ENCODE measurements at regions not wholly inside any gene's neighbourhood (a gene's known extent, or its start where the extent isn't known, plus 50 kb on each side); places are given as distances from the start of the nearest gene placed in this dataset.

- H3K27ac ChIP-seq (ENCODE audit: low read depth, low read length), result peak overlapping the region; percentile 49
- no peaks in the 10 kb centered on the region for H3K79me2 ChIP-seq (ENCODE audit: insufficient read depth, low read length)
- H2AFZ ChIP-seq (ENCODE audit: low read depth, low read length), result peak overlapping the region; percentile 25
- no peaks in the 10 kb centered on the region for H3K27me3 ChIP-seq (ENCODE audit: insufficient read depth, low read length)
- H3K4me1 ChIP-seq (ENCODE audit: insufficient read depth, low read length), result peaks cover 33% of the 10 kb centered on the region
- Mint-ChIP-seq H3K27me3 (ENCODE audit: low read depth, unreplicated experiment) (peaks cover 8% of the 10 kb centered on the region), H3K36me3 (ENCODE audit: low read depth, unreplicated experiment) (no peaks in the 10 kb centered on the region), H3K4me3 (ENCODE audit: unreplicated experiment) (peak overlapping the region; percentile 81), H3K4me1 (ENCODE audit: low read depth, unreplicated experiment) (peaks cover 21% of the 10 kb centered on the region), H3K9me3 (ENCODE audit: unreplicated experiment) (peaks cover 1% of the 10 kb centered on the region), H3K27ac (ENCODE audit: unreplicated experiment) (peak overlapping the region; percentile 86)
- no peak overlapping the region for H3K4me3 ChIP-seq (ENCODE audit: insufficient read depth, low read depth, low read length)
- no peaks in the 10 kb centered on the region for H3K36me3 ChIP-seq (ENCODE audit: insufficient read depth, low read length)
- TF ChIP-seq CTCF (IDR thresholded peaks at IDR 0.05; ENCODE audit: insufficient read depth, low read depth, low read length), result peak; percentile 85
- no peak for TF ChIP-seq EZH2 (IDR thresholded peaks at IDR 0.05; ENCODE audit: insufficient read depth, low read length)
- no peaks in the 10 kb centered on the region for H4K20me1 ChIP-seq (ENCODE audit: insufficient read depth, low read length)
- H3K4me2 ChIP-seq (ENCODE audit: low read length), result peak overlapping the region; percentile 92
- FAIRE-seq, result no peak
- H3K9ac ChIP-seq (ENCODE audit: low read length), result peak overlapping the region; percentile 81
- peak; percentile 81 for DNase-seq (ENCODE audit: low read depth)
- H3K9me3 ChIP-seq (ENCODE audit: insufficient read depth, low read depth, low read length), result no peaks in the 10 kb centered on the region
These were observed 154.5 kb upstream of the LYZL2 start for GRCh38 chr10:30783939-30784501.

GRCh38 chr10:30782537-30783461, 153.2 kb upstream of the LYZL2 start:
- Histone ChIP-seq H3K36me3 (ENCODE audit: insufficient read depth, low read length) (no peaks in the 10 kb centered on the region), H3K4me2 (ENCODE audit: low read length) (peak overlapping the region; percentile 47), H4K20me1 (ENCODE audit: insufficient read depth, low read length) (no peaks in the 10 kb centered on the region), H2AFZ (ENCODE audit: low read depth, low read length) (peak overlapping the region; percentile 16), H3K27ac (ENCODE audit: low read depth, low read length) (peak overlapping the region; percentile 12), H3K79me2 (ENCODE audit: insufficient read depth, low read length) (no peaks in the 10 kb centered on the region), H3K9ac (ENCODE audit: low read length) (peak overlapping the region; percentile 1), H3K27me3 (ENCODE audit: insufficient read depth, low read length) (no peaks in the 10 kb centered on the region), H3K4me3 (ENCODE audit: insufficient read depth, low read depth, low read length) (no peak overlapping the region), H3K4me1 (ENCODE audit: insufficient read depth, low read length) (peaks cover 33% of the 10 kb centered on the region), H3K9me3 (ENCODE audit: insufficient read depth, low read depth, low read length) (no peaks in the 10 kb centered on the region)
- TF ChIP-seq EZH2 (IDR thresholded peaks at IDR 0.05; ENCODE audit: insufficient read depth, low read length) (no peak), CTCF (IDR thresholded peaks at IDR 0.05; ENCODE audit: insufficient read depth, low read depth, low read length) (no peak)
- H3K27ac Mint-ChIP-seq (ENCODE audit: unreplicated experiment), result peak overlapping the region; percentile 86
- H3K4me3 Mint-ChIP-seq (ENCODE audit: unreplicated experiment), result no peak overlapping the region
- H3K4me1 Mint-ChIP-seq (ENCODE audit: low read depth, unreplicated experiment), result peaks cover 18% of the 10 kb centered on the region
- DNase-seq (ENCODE audit: low read depth), result peak; percentile 63
- H3K36me3 Mint-ChIP-seq (ENCODE audit: low read depth, unreplicated experiment), result no peaks in the 10 kb centered on the region
- FAIRE-seq, result no peak
- peaks cover 1% of the 10 kb centered on the region for H3K9me3 Mint-ChIP-seq (ENCODE audit: unreplicated experiment)
- H3K27me3 Mint-ChIP-seq (ENCODE audit: low read depth, unreplicated experiment), result peaks cover 14% of the 10 kb centered on the region

Data from astrocyte (in vitro differentiated cells and primary cell).